Kidney glomerular epithelial cell (primary cell): ENCODE measurements at regions not wholly inside any gene's neighbourhood (a gene's known extent, or its start where the extent isn't known, plus 50 kb on each side); places are given as distances from the start of the nearest gene placed in this dataset.
A peak's percentile ranks its signal among the peaks of the same experiment; 100 is the strongest.

ENCODE experiments used
- DNase-seq: peaks from one replicate; lab custom pipeline; 2025; lab: John Stamatoyannopoulos, UW

DNA sequence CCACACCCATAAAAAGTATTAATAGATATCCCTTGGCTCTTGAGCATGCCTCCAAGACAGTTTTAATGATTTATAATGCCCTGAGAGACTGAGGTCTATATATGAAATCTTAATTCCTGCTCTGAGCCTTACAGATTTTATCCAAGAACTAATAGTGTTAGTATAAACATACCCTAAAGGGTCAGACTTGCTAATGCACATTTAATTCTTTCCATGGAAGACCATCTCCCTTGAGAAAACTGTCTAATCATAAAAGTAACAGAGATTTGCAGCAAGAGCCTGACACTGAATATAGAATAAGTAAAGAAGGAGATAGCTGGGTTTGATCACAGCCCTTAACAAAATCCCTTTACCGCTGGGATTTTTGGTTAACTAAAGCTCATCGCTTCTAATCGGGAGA is 650.8 kb upstream of the KLF12 start:
- no peak for DNase-seq

DNA sequence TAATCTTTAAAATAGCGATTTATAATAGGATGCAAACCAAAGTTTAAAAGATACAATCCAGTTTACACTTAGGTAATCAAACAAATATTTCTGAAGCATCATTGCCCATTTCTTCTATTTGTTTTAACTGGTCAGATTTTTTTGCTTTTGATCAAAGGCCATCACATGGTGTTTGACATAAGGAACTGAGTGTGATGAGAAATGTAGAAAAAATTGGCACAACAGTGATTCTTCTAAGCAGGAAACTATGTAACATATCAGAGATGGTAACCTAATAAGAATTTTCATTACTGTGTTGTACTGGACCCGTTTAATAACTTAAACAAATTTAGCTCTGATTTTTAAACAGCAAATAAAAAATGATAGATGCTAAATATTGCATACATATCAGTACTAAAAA is 644.7 kb upstream of the KLF12 start:
- no peak for DNase-seq

DNA sequence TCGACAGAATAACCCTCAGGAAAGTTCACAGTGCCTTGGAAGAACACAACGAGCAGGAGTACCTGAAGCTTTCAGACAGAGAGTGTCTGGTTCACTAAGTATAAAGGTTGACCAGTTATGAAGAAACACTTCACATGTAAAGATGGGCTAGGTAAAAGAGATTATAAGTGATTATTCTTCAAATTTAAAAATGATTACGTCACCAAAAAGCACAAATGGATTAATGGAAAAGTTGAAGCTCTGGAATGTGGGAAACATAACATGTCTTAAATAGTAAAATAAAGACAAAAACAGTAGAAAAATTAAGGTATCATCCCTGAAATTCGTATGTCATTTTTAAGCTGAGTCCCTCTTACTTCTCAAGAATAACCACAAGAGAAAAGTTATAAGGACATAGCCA is 643.9 kb upstream of the KLF12 start:
- DNase-seq = no peak

GRCh38 chr13:74774264-74774663 is 640.1 kb upstream of the KLF12 start:
- no peak for DNase-seq

- no peak for DNase-seq
Observed at GRCh38 chr13:74773248-74773647, 639.0 kb upstream of the KLF12 start.

GRCh38 chr13:74771964-74772363 is 637.8 kb upstream of the KLF12 start:
- DNase-seq = peak; percentile 85

- DNase-seq = peak; percentile 80
Observed at GRCh38 chr13:74770361-74770760, 636.2 kb upstream of the KLF12 start.

GRCh38 chr13:74769333-74769732 is 635.1 kb upstream of the KLF12 start:
- no peak for DNase-seq

- DNase-seq = no peak
Observed at GRCh38 chr13:74768521-74769085, 634.4 kb upstream of the KLF12 start.

GRCh38 chr13:74767050-74767449 is 632.8 kb upstream of the KLF12 start:
- DNase-seq = no peak

DNA sequence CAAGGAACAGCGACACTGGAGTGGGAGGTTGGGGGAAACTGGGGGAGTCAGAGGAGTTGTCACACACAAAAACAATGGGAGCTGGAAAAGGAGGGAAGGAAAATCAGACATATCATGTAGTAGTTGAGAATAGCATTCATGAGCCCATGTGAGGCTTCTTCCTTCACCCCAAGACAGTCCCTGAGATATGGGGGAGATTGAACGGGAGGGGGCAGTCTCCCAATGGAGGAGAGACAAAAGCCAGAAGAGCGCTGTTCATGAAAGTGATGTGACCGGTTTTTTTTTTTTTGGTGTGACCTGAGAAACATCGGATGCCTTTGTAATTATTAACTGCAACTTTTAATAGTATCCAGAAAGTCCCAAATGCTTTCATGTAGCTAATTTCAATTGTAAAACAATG is 631.8 kb upstream of the KLF12 start:
- no peak for DNase-seq

DNA sequence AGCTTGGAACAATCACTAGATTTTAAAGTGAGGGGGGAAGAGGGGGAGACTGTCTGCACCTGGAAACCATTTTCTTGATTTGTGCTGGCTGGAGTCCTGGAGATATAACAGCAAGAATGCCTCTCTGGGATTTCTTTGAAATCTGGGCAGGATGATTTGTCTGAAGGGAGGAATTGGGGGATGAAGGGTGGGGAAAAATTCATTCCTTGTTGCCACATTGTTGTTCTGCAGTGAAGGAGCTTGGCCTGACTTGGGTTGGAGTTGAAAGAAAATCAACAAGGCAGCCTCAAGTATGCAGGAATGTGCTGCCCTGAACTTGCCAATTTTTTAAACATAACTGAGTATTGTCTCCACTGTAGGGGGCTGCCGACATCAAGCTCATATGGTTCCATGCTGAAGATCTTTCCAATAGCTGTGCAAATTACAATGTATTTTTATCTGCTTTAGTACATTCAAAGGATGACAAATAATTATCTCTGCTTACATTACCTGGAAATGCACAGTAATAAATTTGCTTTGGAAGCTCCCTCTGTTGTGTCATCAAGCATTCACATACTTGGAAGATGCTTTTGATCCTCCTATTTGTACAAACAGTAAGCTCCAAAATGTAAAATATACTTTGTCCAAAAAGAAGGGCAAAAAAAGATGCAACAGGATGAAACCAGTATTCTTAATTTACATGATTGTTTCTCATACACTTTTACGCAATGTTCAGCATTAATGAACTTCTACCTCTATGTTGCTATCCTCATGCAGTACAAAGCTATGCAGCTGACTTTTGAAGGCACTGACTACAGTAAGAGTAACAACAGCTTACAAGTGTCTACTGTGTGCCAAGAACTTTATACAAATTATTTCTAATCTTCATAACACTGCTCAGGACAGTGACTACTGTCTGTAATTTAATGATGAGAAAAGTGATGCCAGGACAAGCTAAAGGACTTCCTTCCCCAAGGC is 627.9 kb upstream of the KLF12 start:
- no peak for DNase-seq

DNA sequence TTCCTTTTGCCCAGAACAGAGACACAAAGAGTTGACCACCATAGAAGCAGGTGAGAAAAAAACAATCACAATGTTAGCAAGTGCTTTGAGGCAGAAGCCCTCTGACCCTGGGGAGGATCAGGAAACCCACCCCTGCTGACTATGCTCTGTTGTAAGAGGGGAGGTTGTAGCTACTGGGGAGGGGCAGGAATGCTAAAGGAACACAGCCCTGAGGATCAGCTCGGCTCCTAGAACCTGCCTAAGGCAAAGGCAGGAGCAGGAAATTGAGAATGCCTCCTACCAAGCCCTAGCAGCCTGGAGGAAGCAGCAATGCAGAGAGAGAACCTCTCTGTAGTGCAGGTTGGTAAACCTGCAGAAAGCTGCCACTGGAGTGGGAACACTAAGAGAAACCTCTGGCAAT is 624.0 kb upstream of the KLF12 start:
- DNase-seq = no peak

- no peak for DNase-seq
Observed at GRCh38 chr13:74755065-74755464, 620.9 kb upstream of the KLF12 start.

DNA sequence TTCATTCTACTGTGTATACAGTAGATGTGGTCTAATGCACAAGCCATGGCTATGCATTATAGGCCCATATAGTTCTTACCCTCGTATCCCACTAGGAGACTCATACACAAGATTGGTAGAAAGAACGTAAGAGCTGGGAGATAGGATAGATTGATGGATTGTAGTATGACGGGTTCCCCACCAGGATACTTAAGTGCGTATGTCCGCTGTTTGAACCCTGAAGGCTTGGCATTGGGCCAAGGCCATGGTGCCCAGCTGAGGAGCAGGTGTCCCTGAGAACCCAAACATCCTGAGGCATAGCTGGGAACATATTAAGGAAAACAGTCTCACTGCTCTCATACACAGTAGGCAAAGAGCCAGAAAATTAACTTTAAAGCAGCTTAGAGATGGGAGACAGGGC is 617.5 kb upstream of the KLF12 start:
- DNase-seq = no peak

DNA sequence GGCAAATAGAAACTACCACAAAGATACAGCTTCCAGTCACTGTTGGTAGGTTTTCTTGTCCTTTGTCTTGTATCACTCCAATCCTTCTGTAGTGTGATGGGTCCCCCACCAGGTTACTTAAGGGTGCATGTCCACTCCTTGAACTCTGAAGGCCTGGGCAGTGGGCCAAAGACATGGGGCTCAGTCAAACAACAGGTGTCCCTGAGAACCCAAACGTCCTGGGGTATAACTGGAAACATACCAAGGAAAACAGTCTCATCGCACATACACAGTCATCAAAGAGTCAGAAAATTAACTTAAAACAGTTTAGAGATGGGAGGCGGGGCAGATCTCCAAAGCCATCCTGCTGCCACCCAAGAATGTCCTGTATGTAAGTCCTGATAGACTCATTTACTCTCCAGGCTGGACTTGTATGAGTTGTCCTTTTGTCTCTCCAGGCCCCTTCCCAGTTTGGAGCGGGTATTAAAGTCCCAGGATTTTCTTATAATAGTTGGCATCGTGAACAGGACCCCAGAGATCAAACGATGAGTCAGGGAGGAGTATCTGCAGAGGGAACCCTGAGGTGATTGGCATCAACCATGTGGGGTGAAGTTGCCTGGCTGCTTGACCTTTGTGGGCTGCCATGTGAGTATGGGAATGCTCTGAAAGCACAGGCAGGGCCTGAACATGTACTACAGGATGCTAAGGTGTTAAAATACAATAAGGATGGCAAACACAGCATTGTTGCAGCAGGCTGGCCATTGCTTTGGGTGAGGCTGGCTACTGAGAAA is 613.2 kb upstream of the KLF12 start:
- DNase-seq = no peak

GRCh38 chr13:74743992-74744391 is 609.8 kb upstream of the KLF12 start:
- no peak for DNase-seq

DNA sequence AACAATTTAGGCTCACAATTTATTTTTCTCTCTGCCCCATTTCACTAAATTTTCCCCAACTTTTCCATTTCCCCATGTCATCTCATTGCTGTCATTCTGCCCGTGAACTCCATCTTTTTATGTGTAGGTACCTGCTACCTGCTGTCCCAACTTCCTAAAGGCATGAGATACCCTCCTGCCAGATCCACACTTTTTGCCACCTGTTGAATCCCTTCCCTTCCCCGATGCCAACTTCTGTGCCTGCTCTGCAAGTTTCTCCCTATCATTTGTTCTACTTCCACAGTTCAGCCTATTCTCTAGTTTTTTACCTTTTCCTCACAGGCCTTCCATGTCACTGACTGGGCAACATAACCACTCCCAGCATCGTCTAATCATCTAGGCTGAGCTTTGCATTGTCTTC is 607.5 kb upstream of the KLF12 start:
- DNase-seq = no peak

DNA sequence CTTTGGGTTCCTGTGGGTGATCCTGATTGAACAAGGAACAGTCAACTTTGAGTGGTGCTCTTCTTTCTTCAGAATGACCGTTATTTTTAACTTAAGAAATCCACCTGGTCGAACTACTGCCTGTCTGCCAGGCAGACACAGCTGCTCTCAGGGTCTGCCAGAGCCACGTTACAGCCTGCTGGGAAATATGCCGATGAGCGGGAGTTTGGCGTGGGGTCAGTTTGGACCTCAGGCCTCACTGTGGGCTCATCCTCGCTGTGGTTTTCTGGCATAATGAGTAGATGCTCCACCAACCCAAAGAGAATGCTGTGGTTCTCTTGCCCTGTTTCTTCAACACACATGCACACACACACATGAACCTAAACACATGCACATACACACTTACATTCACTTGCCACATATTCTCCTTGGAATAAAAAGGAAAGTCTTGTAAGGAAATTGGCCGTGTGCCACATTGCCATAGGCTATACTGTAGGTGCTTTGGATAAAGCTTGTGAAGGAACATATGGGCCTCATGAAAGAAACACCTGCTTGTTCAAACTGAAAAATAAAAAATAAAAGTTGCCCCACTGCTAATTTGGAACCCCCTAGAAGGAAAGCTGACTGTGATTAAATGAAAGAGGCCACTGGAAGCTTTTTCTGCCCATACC is 598.7 kb upstream of the KLF12 start:
- DNase-seq = no peak

DNA sequence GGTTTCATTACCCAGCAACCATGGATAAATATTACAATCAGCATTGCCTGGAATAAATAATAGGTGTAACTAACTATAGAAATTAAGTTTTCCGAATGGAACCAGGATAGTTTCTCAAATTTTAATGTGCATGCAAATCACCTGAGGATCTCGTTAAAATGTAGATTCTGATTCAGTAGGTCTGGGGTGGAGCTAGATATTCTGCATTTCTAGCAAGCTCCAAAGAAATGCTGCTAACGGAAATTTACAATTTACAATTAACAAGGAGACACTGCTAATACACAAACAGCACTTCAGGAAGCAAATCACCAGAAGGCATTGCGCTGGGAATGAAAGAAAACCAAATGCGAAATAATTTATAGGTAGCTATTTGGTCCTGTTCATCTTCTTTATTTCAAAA is 597.5 kb upstream of the KLF12 start:
- DNase-seq = no peak

GRCh38 chr13:74730556-74731331 is 596.5 kb upstream of the KLF12 start:
- DNase-seq = no peak

DNA sequence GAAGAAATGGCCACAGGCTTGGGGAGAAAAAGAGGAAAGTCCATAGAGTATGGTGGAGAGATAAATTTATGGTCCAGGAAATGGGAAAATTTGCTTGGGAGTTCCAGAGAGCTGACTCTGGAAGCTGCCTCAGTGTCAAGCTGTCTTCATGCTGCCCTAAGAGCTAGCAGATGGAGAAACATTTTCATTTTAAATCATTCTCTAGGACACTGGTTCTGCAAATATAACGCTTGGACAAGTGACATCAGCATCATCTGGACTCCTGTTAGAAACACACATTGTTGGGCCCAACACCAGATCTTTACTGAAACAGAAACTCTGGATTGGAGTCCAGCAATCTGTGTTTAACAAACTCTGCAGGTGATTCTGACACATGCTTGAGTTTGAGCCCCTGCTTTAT is 592.0 kb upstream of the KLF12 start:
- no peak for DNase-seq
